Umbilical cord (tissue), 1 donor: ENCODE measurements at regions not wholly inside any gene's neighbourhood (a gene's known extent, or its start where the extent isn't known, plus 50 kb on each side); places are given as distances from the start of the nearest gene placed in this dataset.

Experiments
- DNase-seq: peaks from one replicate; pipeline ENCODE4 v3.0.0-alpha.2; 2015; ENCODE audit warnings: low spot score

DNA sequence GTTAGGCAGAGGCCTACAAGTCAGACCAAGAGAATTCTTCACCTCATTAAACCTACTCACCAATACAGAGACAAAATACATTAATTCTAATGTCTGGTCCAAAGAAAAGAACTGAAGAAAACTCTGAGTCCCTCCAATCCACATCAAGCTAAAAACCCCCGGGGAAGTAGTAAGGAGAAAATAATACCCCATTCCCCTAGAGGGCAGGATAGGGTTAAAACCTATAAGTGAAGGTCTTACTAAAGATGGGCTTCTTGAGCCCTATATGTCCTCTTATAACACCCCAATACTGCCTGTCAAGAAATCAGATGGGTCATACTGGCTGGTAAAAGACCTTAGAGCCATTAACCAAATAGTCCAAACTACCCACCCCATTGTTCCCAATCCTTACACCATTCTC, 141.3 kb upstream of the TMEM106B start:
- DNase-seq, result no peak

- no peak for DNase-seq
These were observed 136.2 kb upstream of the TMEM106B start for GRCh38 chr7:12074889-12075288.

DNA sequence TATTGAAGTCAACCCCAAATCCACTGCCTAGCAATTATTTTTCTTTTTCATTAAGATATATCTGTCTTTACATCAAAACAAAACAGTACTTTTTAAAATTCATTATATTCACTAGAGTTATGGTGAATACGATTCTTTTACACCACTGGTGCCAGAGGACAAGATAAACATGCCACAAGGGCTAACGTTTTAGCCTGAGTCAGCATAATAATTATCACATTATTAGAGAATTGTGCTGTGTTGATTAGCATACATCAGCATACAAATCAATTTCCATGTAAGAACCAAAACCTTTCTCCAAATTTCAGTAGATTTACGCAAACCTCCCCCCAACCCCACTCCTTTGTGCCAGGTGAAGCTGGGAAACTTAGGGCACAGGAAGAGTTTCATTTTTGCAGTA, 131.1 kb upstream of the TMEM106B start:
- no peak for DNase-seq

DNA sequence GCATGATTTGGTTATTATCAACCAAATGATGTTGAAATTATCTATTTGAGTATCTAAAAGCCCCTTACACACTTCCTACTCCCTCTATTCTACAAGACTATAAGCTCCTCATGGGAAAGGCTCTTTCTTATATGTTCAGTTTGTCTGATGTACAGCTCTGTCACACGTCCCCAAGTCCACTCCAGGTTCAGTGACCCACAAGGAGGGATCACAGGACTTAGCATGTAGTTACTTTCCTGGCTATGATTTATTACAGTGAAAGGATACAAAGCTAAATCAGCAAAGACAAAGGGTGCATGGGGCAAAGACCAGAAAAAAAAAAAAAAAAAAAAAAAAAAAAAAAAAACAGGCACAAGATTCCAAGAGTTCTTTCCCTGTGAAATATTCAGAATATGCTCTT, 125.6 kb upstream of the TMEM106B start:
- no peak for DNase-seq

GRCh38 chr7:12089951-12090756, 120.9 kb upstream of the TMEM106B start:
- DNase-seq, result no peak

GRCh38 chr7:12090757-12091221, 120.3 kb upstream of the TMEM106B start:
- DNase-seq, result peak; percentile 26

- no peak for DNase-seq
These were observed 119.9 kb upstream of the TMEM106B start for GRCh38 chr7:12091231-12091630.

DNA sequence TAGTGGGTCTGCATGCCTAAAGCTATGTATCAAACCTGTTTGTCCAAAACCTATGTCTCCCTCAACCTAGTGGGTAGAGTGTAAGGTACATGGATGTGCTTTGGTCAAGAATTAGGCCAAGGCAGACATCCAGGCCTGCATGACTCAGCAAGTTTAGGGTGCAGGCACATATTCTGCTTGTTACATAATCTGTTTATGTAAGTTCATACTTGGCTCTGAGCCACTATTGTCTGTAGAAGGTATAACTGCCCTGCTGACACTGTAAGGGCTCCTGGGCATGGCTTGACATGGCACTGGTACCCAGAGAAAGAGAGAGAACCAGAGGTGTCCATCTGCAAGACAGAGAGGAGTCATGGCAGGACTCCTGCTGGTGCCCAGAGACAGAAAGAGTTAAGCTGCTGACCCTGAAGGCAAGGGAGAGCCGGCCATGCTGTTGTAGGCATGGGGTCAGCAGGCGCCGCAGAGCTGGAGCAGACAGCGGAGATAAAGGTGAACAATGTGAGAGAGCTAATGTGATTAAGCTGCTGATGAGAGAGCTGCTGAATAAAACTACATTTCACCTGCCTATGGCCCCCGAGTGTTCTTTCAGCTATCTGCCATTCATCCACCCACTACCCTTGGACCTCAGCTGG, 118.5 kb upstream of the TMEM106B start:
- no peak for DNase-seq

DNA sequence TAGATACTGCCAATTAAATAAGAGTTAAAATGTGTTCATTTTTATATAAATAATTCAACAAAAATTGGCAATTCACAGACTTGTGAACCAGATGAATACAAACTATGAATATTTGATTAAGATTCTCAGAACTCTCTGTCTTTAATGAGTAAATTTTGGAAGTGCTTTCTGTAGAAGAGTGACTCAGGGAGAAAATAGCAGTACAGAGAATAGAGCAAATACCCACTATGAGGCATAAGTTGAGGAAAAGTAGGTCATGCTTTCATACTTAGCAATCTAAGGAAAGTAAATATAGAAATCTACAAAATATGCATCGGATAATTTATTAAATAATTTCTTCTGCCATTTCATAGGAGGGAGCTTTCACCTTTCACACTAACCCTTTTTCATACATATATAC, 117.7 kb upstream of the TMEM106B start:
- DNase-seq, result no peak

- DNase-seq, result peak; percentile 62
These were observed 116.7 kb upstream of the TMEM106B start for GRCh38 chr7:12094365-12094921.

DNA sequence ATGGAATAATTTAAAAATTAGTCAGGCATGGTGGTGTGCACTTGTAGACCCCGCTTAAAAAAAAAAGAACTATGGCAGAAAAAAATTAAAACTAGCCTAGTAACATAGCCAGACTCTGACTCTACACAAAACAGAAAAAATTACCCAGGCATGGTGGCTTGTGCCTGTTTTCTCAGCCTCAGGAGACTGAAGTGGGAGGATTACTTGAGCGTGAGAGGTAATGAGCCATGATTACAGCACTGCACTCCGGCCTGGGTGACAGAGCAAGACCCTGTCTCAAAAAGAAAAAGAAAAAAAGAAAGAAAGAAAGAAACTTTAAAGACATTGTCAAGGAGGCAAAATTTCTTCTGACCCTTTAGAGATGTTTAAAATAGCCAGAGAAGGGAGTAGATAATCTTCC, 109.0 kb upstream of the TMEM106B start:
- DNase-seq, result no peak

- no peak for DNase-seq
These were observed 108.6 kb upstream of the TMEM106B start for GRCh38 chr7:12102527-12102926.

DNA sequence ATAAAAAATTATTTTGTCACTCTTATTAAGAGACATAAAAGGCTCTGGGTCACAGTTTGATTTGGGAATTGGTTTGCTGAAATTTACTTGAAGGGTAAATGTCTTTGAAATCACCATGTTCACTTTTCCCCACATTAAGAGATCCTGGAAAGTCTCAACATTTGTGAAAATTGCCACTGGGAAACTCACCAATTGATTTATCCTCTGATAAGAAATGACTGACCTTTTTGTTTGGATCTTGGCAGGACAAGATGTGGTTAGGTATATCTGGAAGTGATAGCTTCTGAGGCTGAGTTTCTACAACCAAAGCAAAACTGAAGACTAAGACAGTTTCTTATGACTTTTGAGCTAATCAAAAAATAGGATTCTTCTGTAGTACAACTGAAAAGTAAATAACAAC, 107.1 kb upstream of the TMEM106B start:
- DNase-seq, result no peak

DNA sequence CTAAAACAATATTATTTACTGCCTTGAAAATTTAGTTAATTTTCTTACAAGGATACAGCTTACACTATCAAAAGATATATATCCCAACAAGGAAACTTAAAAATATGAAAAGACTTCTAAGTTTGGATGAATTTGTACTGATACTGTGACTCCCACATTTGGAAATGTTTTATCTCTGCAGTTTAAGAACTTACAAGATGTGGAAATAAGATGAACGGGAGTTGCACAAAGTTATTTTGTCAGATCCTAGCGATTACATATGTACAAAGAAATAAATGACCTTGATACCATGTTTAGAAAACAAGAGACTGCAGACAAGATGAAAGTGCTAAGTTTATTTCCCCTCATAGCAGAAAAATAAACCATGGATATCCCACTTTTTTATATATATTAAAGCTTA, 103.7 kb upstream of the TMEM106B start:
- DNase-seq, result peak; percentile 63

DNA sequence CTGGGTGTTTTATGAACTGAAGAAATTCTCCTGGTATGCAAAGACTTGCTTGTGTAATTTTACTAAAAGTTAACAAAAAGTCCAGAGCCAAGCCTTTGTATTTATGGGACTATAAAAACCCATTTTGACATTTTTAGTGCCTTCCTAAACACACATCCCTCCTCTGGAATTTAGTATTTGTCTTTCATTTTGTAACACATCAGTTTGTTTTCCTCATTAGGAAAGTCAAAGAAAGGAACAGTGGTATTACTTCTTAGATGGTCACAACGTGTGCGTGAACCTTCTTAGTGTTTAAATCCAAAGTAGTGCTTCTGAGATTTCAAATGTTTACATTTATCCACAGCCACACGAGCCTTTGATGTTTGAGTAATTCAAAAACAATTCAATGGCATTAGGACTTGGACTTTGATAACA, 103.2 kb upstream of the TMEM106B start:
- DNase-seq, result peak; percentile 73

DNA sequence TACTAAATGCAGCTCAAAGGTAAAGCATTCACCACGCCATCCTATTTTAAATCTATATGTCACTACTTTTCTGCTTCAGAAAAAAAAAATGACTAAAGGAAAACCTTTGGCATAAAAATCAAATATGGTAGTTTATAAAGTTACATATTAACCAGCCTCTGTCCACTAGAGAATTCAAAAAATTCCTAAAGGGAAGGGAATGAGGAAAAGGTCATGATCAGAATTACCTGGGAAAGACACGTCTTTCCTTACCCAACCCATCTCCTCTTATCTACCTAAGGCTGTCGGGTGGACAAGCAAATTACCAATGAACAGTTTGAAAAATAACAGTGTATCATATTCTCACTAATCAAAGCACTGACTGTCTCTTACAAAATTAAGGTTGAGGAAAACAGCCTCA, 100.7 kb upstream of the TMEM106B start:
- DNase-seq, result no peak

- DNase-seq, result peak; percentile 86
These were observed 99.4 kb upstream of the TMEM106B start for GRCh38 chr7:12111422-12112405.

DNA sequence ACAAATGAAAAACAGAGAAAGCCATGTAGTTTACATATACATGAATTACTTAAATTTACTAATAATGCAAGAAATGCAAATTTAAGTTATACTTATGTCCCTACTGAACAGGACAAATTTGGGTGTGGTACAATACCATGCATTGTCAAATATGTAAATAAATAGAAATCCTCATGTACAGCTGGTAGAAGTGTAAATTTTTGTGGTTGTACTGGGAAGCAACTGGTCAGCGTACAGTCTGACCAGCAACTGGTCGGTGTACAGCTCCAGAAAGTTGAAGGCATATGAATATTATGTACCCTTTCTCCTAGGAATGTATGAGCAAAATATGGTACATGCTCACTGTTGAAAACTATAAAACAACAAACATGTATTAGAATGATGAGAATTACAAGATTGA, 93.9 kb upstream of the TMEM106B start:
- no peak for DNase-seq

DNA sequence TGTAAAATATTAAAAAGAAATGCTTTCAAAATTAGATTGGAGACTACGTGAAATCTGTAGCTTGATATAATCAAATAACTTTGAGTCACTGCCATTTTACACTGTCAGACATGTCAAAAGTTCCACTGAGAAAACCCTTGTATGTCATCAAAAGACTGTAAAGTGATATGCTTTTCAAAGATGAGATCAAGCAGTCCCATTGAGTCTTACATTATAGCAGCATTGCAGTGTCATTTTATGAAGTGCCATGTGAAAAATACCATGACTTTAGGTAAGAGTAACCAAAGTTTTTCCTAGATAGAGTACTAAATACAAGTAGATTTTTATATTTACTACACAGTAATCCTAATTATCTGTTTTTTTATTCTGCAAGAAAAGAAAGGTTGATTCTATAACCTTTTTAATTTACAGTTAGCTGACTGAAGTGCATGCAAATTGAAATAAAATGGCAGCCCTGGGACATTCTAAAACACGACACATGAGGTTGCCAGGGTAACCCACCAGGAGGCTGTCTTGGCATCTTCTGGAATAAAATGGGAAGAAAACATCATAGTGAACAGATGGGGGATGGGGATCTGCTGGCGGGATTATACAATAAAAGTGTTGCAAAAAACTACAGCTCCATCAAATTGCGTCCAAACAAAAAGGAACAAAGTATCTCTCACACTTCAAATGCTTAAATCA, 91.3 kb upstream of the TMEM106B start:
- no peak for DNase-seq

DNA sequence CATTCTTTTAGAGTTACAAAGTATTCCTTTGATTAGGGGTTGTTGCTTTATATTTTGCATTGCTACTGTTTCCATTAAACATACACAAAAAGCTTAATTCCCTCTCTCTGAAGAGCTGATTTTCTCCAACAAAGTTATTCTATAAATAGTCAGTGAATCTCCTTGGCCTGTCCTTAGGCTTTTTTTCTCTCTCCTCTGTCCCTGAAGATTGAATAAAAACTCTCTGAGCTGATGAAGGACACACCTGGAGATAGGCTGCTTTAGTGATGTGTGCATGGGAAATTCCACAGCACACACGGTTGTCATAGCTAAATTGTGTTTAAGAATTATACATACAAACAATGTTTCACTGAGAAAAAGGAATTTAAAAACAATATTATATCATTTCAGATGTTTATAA, 90.5 kb upstream of the TMEM106B start:
- DNase-seq, result no peak

DNA sequence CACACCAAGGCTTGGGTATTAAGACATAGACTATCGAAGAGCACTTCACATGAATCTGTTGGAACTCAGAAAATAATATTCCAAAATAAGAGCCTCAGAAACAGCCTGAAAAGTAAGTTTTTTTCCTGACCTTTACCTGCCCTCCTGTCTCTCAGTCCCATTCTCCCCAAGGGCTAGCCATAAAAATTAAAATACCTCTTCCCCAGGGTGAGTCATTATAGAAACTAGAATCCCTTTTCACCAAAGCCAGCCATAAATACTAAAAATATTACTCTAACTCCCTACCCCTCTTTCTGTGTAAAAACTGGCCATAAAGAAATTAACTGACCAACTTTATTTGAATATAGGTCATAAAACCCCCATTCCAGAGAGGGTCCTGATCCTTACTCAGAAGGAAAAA, 87.9 kb upstream of the TMEM106B start:
- DNase-seq, result no peak
